ENCODE measurements at regions not wholly inside any gene's neighbourhood (a gene's known extent, or its start where the extent isn't known, plus 50 kb on each side); places are given as distances from the start of the nearest gene placed in this dataset.

- no peaks in the 10 kb centered on the region for H3K27me3 ChIP-seq (ENCODE audit: insufficient read depth, low read length, poor library complexity)
These were observed 863.4 kb upstream of the SOX11 start for GRCh38 chr2:4828682-4829374.

GRCh38 chr2:4831751-4832150, 860.4 kb upstream of the SOX11 start:
- no peak overlapping the region for H3K9ac ChIP-seq (ENCODE audit: low read depth, low read length)
- ATAC-seq (ENCODE audit: insufficient read depth, low read depth) (no peak), DNase-seq (no peak)
- H3K27me3 ChIP-seq (ENCODE audit: insufficient read depth, low read length, poor library complexity) = no peaks in the 10 kb centered on the region
- H3K4me2 ChIP-seq (ENCODE audit: insufficient read depth, low read length) = no peak overlapping the region
- H3K4me3 ChIP-seq (ENCODE audit: low read depth in 1 of 2, low read length in 2 of 2) = no peak overlapping the region
- no peak overlapping the region for H3K27ac ChIP-seq (ENCODE audit: low read length)
- no peaks in the 10 kb centered on the region for H3K79me2 ChIP-seq (ENCODE audit: insufficient read depth, low read length)
- no peaks in the 10 kb centered on the region for H3K36me3 ChIP-seq (ENCODE audit: insufficient read depth, low read length)
- no peaks in the 10 kb centered on the region for H3K9me3 ChIP-seq (ENCODE audit: insufficient read depth, low read length, severe bottlenecking)
- no peaks in the 10 kb centered on the region for H4K20me1 ChIP-seq (ENCODE audit: insufficient read depth, low read length)
- H2AFZ ChIP-seq (ENCODE audit: low read depth, low read length) = no peak overlapping the region
- TF ChIP-seq EZH2 (IDR thresholded peaks at IDR 0.05; ENCODE audit: borderline replicate concordance, low read depth, low read length, severe bottlenecking) = no peak
- no peak for TF ChIP-seq CTCF (IDR thresholded peaks at IDR 0.05; ENCODE audit: borderline replicate concordance, extremely low read depth, low read length, poor library complexity, severe bottlenecking)
- H3K4me1 ChIP-seq (ENCODE audit: insufficient read depth, low read length) = no peaks in the 10 kb centered on the region

More at GRCh38 chr2:4828682-4829374, 863.4 kb upstream of the SOX11 start:
- Histone ChIP-seq H3K27ac (ENCODE audit: low read length) (no peak overlapping the region), H3K36me3 (ENCODE audit: insufficient read depth, low read length) (no peaks in the 10 kb centered on the region), H3K4me2 (ENCODE audit: insufficient read depth, low read length) (no peak overlapping the region), H3K4me3 (ENCODE audit: low read depth in 1 of 2, low read length in 2 of 2) (no peak overlapping the region), H3K4me1 (ENCODE audit: insufficient read depth, low read length) (no peaks in the 10 kb centered on the region), H3K9me3 (ENCODE audit: insufficient read depth, low read length, severe bottlenecking) (no peaks in the 10 kb centered on the region), H2AFZ (ENCODE audit: low read depth, low read length) (no peak overlapping the region), H4K20me1 (ENCODE audit: insufficient read depth, low read length) (no peaks in the 10 kb centered on the region), H3K79me2 (ENCODE audit: insufficient read depth, low read length) (no peaks in the 10 kb centered on the region), H3K9ac (ENCODE audit: low read depth, low read length) (no peak overlapping the region)
- TF ChIP-seq EZH2 (IDR thresholded peaks at IDR 0.05; ENCODE audit: borderline replicate concordance, low read depth, low read length, severe bottlenecking) (no peak), CTCF (IDR thresholded peaks at IDR 0.05; ENCODE audit: borderline replicate concordance, extremely low read depth, low read length, poor library complexity, severe bottlenecking) (no peak)
- DNase-seq = no peak
- no peak for ATAC-seq (ENCODE audit: insufficient read depth, low read depth)

- Histone ChIP-seq H3K79me2 (ENCODE audit: insufficient read depth, low read length) (no peaks in the 10 kb centered on the region), H2AFZ (ENCODE audit: low read depth, low read length) (no peak overlapping the region), H3K4me3 (ENCODE audit: low read depth in 1 of 2, low read length in 2 of 2) (no peak overlapping the region), H3K4me1 (ENCODE audit: insufficient read depth, low read length) (no peaks in the 10 kb centered on the region), H3K9me3 (ENCODE audit: insufficient read depth, low read length, severe bottlenecking) (no peaks in the 10 kb centered on the region), H3K4me2 (ENCODE audit: insufficient read depth, low read length) (no peak overlapping the region), H3K36me3 (ENCODE audit: insufficient read depth, low read length) (no peaks in the 10 kb centered on the region), H3K27me3 (ENCODE audit: insufficient read depth, low read length, poor library complexity) (no peaks in the 10 kb centered on the region), H3K27ac (ENCODE audit: low read length) (no peak overlapping the region), H3K9ac (ENCODE audit: low read depth, low read length) (no peak overlapping the region), H4K20me1 (ENCODE audit: insufficient read depth, low read length) (no peaks in the 10 kb centered on the region)
- TF ChIP-seq EZH2 (IDR thresholded peaks at IDR 0.05; ENCODE audit: borderline replicate concordance, low read depth, low read length, severe bottlenecking) (no peak), CTCF (IDR thresholded peaks at IDR 0.05; ENCODE audit: borderline replicate concordance, extremely low read depth, low read length, poor library complexity, severe bottlenecking) (no peak)
- DNase-seq (no peak), ATAC-seq (ENCODE audit: insufficient read depth, low read depth) (no peak)
These were observed 859.5 kb upstream of the SOX11 start for GRCh38 chr2:4832642-4833041.

All from DND-41 (cell line).